ENCODE measurements at regions not wholly inside any gene's neighbourhood (a gene's known extent, or its start where the extent isn't known, plus 50 kb on each side); places are given as distances from the start of the nearest gene placed in this dataset.
"Not testable (repeated sequence)": the region's sequence is repeated elsewhere in the genome, so short reads cannot be mapped to it uniquely, and the experiment has no call there.

GRCh38 chr2:114127372-114127771, 237.5 kb downstream of the ACTR3 start:
- Histone ChIP-seq H2AFZ (ENCODE audit: low read depth, low read length) (no peak overlapping the region), H3K4me2 (ENCODE audit: low read length) (no peak overlapping the region), H4K20me1 (ENCODE audit: insufficient read depth, low read length) (no peaks in the 10 kb centered on the region)

GRCh38 chr2:114128263-114128662, 238.4 kb downstream of the ACTR3 start:
- Histone ChIP-seq H3K4me2 (ENCODE audit: low read length) (no peak overlapping the region), H3K27me3 (ENCODE audit: low read depth, low read length) (peaks cover 7% of the 10 kb centered on the region), H3K9ac (ENCODE audit: low read length) (no peak overlapping the region), H3K4me3 (ENCODE audit: low read length) (no peak overlapping the region), H3K79me2 (ENCODE audit: low read length) (no peaks in the 10 kb centered on the region), H3K4me1 (ENCODE audit: low read length) (no peaks in the 10 kb centered on the region), H3K27ac (ENCODE audit: low read length) (no peak overlapping the region), H4K20me1 (ENCODE audit: insufficient read depth, low read length) (no peaks in the 10 kb centered on the region), H3K9me3 (ENCODE audit: insufficient read depth, low read length) (no peaks in the 10 kb centered on the region), H2AFZ (ENCODE audit: low read depth, low read length) (no peak overlapping the region), H3K36me3 (replicated peaks; ENCODE audit: low read depth, low read length) (no peaks in the 10 kb centered on the region)
- TF ChIP-seq CTCF (IDR thresholded peaks at IDR 0.05; ENCODE audit: low read depth, low read length) (no peak), EZH2phosphoT487 (IDR thresholded peaks at IDR 0.05; ENCODE audit: low read depth) (no peak)

More at GRCh38 chr2:114127372-114127771, 237.5 kb downstream of the ACTR3 start:
- Histone ChIP-seq H3K36me3 (replicated peaks; ENCODE audit: low read depth, low read length) (no peaks in the 10 kb centered on the region), H3K79me2 (ENCODE audit: low read length) (no peaks in the 10 kb centered on the region), H3K9me3 (ENCODE audit: insufficient read depth, low read length) (no peaks in the 10 kb centered on the region), H3K4me1 (ENCODE audit: low read length) (no peaks in the 10 kb centered on the region), H3K27me3 (ENCODE audit: low read depth, low read length) (peaks cover 8% of the 10 kb centered on the region), H3K27ac (ENCODE audit: low read length) (no peak overlapping the region), H3K9ac (ENCODE audit: low read length) (no peak overlapping the region), H3K4me3 (ENCODE audit: low read length) (no peak overlapping the region)
- no peak for TF ChIP-seq EZH2phosphoT487 (IDR thresholded peaks at IDR 0.05; ENCODE audit: low read depth)

GRCh38 chr2:114128725-114129124, 238.8 kb downstream of the ACTR3 start:
- no peak for TF ChIP-seq CTCF (IDR thresholded peaks at IDR 0.05; ENCODE audit: low read depth, low read length)
- no peak for TF ChIP-seq EZH2phosphoT487 (IDR thresholded peaks at IDR 0.05; ENCODE audit: low read depth)
- Histone ChIP-seq H3K27ac (ENCODE audit: low read length) (no peak overlapping the region), H3K36me3 (replicated peaks; ENCODE audit: low read depth, low read length) (no peaks in the 10 kb centered on the region), H4K20me1 (ENCODE audit: insufficient read depth, low read length) (no peaks in the 10 kb centered on the region), H3K4me3 (ENCODE audit: low read length) (no peak overlapping the region), H3K9me3 (ENCODE audit: insufficient read depth, low read length) (no peaks in the 10 kb centered on the region), H3K27me3 (ENCODE audit: low read depth, low read length) (peaks cover 7% of the 10 kb centered on the region), H3K4me1 (ENCODE audit: low read length) (no peaks in the 10 kb centered on the region), H3K79me2 (ENCODE audit: low read length) (no peaks in the 10 kb centered on the region), H3K4me2 (ENCODE audit: low read length) (no peak overlapping the region), H2AFZ (ENCODE audit: low read depth, low read length) (no peak overlapping the region), H3K9ac (ENCODE audit: low read length) (no peak overlapping the region)

- H3K36me3 ChIP-seq (replicated peaks; ENCODE audit: low read depth, low read length); H3K9me3 ChIP-seq (ENCODE audit: insufficient read depth, low read length); H2AFZ ChIP-seq (ENCODE audit: low read depth, low read length); H3K79me2 ChIP-seq (ENCODE audit: low read length); H3K4me1 ChIP-seq (ENCODE audit: low read length); H3K4me3 ChIP-seq (ENCODE audit: low read length); H4K20me1 ChIP-seq (ENCODE audit: insufficient read depth, low read length); H3K9ac ChIP-seq (ENCODE audit: low read length); H3K4me2 ChIP-seq (ENCODE audit: low read length); H3K27me3 ChIP-seq (ENCODE audit: low read depth, low read length); H3K27ac ChIP-seq (ENCODE audit: low read length): not testable (repeated sequence)
Observed at GRCh38 chr2:114132050-114132449, 242.2 kb downstream of the ACTR3 start.

- no peak for TF ChIP-seq EZH2phosphoT487 (IDR thresholded peaks at IDR 0.05; ENCODE audit: low read depth)
- TF ChIP-seq CTCF (IDR thresholded peaks at IDR 0.05; ENCODE audit: low read depth, low read length): no peak
- H3K36me3 ChIP-seq (replicated peaks; ENCODE audit: low read depth, low read length): no peaks in the 10 kb centered on the region
- no peak overlapping the region for H3K27ac ChIP-seq (ENCODE audit: low read length)
- no peak overlapping the region for H3K9ac ChIP-seq (ENCODE audit: low read length)
- H3K9me3 ChIP-seq (ENCODE audit: insufficient read depth, low read length): no peaks in the 10 kb centered on the region
- no peak overlapping the region for H3K4me3 ChIP-seq (ENCODE audit: low read length)
- H3K27me3 ChIP-seq (ENCODE audit: low read depth, low read length): peaks cover 9% of the 10 kb centered on the region
- no peaks in the 10 kb centered on the region for H4K20me1 ChIP-seq (ENCODE audit: insufficient read depth, low read length)
- H3K4me2 ChIP-seq (ENCODE audit: low read length): no peak overlapping the region
- H3K4me1 ChIP-seq (ENCODE audit: low read length): no peaks in the 10 kb centered on the region
- H2AFZ ChIP-seq (ENCODE audit: low read depth, low read length): no peak overlapping the region
- H3K79me2 ChIP-seq (ENCODE audit: low read length): no peaks in the 10 kb centered on the region
Observed at GRCh38 chr2:114134146-114134545, 244.3 kb downstream of the ACTR3 start.

Measured in OCI-LY3 (cell line).